ENCODE measurements at regions not wholly inside any gene's neighbourhood (a gene's known extent, or its start where the extent isn't known, plus 50 kb on each side); places are given as distances from the start of the nearest gene placed in this dataset.

- H3K27ac ChIP-seq (ENCODE audit: insufficient read depth, low read depth, low read length) = no peak overlapping the region
- intact Hi-C loops (cut with micrococcal nuclease) (no loop called here), dilution Hi-C loops (cut with MboI; ENCODE audit: extremely low pct_ligation_motif_present, low sequenced_read_pairs) (no loop called here)
- H3K9me3 ChIP-seq (replicated peaks; ENCODE audit: control insufficient read depth, insufficient read depth, low read length) = no peaks in the 10 kb centered on the region
- H3K4me2 ChIP-seq (ENCODE audit: insufficient read depth, low read length) = no peak overlapping the region
- no peak overlapping the region for H3K4me3 ChIP-seq (replicated peaks in 1 of 3; ENCODE audit: insufficient read depth in 1 of 3, low read depth in 1 of 3, low read length in 3 of 3)
- no peaks in the 10 kb centered on the region for H4K20me1 ChIP-seq (replicated peaks; ENCODE audit: control insufficient read depth, extremely low read depth, insufficient read depth, low read length)
- no peak overlapping the region for H3K9ac ChIP-seq (replicated peaks; ENCODE audit: extremely low read depth, insufficient read depth, low read length)
- TF ChIP-seq EZH2 (IDR thresholded peaks at IDR 0.05; ENCODE audit: borderline replicate concordance, low read depth, low read length, severe bottlenecking) = no peak
- no peak for TF ChIP-seq POLR2AphosphoS5 (IDR thresholded peaks at IDR 0.05; ENCODE audit: insufficient read depth, low read depth, low read length)
- TF ChIP-seq CTCF (IDR thresholded peaks at IDR 0.05; ENCODE audit: extremely low read depth in 1 of 2, insufficient read depth in 1 of 2, low read depth in 1 of 2, low read length in 2 of 2) = no peak
- no peak for TF ChIP-seq POLR2A (IDR thresholded peaks at IDR 0.05; ENCODE audit: low read depth, low read length)
- no peak for TF ChIP-seq FOS (IDR thresholded peaks at IDR 0.05; ENCODE audit: borderline replicate concordance, insufficient read depth, low read length)
- no peak for TF ChIP-seq MYC (IDR thresholded peaks at IDR 0.05; ENCODE audit: low read depth, low read length)
- no peak for TF ChIP-seq JUN (IDR thresholded peaks at IDR 0.05; ENCODE audit: borderline replicate concordance, insufficient read depth, insufficient read length, low read depth)
- TF ChIP-seq GATA2 (IDR thresholded peaks at IDR 0.05; ENCODE audit: insufficient read depth, insufficient read length, low read depth, low read length) = no peak
- TF ChIP-seq MAX (IDR thresholded peaks at IDR 0.05; ENCODE audit: insufficient read depth, insufficient read length) = no peak
- no peaks in the 10 kb centered on the region for H3K4me1 ChIP-seq (ENCODE audit: control insufficient read depth, extremely low read depth, insufficient read depth, low read length)
- POLR2A ChIA-PET = no interaction called here
- H3K79me2 ChIP-seq (ENCODE audit: control insufficient read depth, insufficient read depth, low read length) = no peaks in the 10 kb centered on the region
- H3K36me3 ChIP-seq (ENCODE audit: control insufficient read depth in 2 of 2, extremely low read depth in 1 of 2, insufficient read depth in 2 of 2, low read length in 2 of 2) = no peaks in the 10 kb centered on the region
- no peak for FAIRE-seq
- H3K9me1 ChIP-seq (replicated peaks; ENCODE audit: control insufficient read depth, extremely low read depth, insufficient read depth, low read length) = no peaks in the 10 kb centered on the region
- H2AFZ ChIP-seq (ENCODE audit: low read depth, low read length) = no peak overlapping the region
- BruUV-seq (replicated peaks) = no TSS peak
- CTCF ChIA-PET = interaction anchor here (0.6 to 15.6 kb wide), 5 partner anchors 16 to 181 kb away, joined by 3 to 557 read pairs (median 4); no protein-coding TSS in a partner anchor
- H3K27me3 ChIP-seq (ENCODE audit: control insufficient read depth in 2 of 2, insufficient read depth in 2 of 2, low read length in 2 of 2) = no peaks in the 10 kb centered on the region
- no peak for DNase-seq (ENCODE audit: low read depth, low spot score)
These were observed 54.5 kb upstream of the VASH1 start for GRCh38 chr14:76706811-76707210.
